ENCODE measurements at regions not wholly inside any gene's neighbourhood (a gene's known extent, or its start where the extent isn't known, plus 50 kb on each side); places are given as distances from the start of the nearest gene placed in this dataset.

DNA sequence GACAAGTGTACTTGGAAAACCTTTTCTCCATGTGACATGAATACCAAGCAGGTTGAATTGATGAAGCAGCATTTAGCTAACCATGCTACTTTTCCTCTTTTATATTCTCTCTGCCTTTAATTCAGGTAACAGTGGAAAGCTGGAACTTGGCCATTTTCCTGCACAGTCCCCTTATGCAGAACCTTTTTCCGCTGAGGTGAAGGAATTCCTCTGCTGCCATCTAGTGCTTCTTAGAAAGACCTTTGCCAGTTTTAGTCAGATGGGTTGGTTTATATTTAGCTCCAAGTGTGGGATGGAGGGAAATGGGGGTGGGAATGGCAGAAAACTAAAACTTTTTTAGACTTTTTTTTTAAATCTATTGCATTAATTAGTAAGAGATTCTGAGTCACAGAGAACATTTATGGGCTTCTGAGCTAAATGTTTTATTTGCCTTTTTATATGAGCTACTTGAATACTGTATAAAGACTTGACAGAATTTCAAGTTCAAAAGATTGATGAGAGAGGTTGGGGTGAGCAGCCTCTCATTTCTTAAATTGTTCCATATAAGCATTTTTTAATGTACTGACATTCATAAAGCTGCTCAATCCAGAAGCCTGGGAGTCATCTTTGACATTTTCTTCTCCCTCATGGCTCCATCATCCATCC lies 153.9 kb upstream of the ZC3H12C start:
- H3K27ac ChIP-seq: no peak overlapping the region
- H3K4me1 ChIP-seq: no peaks in the 10 kb centered on the region
- H3K4me3 ChIP-seq: no peak overlapping the region
- DNase-seq: peak; percentile 11
- TF ChIP-seq, protein P1, sequence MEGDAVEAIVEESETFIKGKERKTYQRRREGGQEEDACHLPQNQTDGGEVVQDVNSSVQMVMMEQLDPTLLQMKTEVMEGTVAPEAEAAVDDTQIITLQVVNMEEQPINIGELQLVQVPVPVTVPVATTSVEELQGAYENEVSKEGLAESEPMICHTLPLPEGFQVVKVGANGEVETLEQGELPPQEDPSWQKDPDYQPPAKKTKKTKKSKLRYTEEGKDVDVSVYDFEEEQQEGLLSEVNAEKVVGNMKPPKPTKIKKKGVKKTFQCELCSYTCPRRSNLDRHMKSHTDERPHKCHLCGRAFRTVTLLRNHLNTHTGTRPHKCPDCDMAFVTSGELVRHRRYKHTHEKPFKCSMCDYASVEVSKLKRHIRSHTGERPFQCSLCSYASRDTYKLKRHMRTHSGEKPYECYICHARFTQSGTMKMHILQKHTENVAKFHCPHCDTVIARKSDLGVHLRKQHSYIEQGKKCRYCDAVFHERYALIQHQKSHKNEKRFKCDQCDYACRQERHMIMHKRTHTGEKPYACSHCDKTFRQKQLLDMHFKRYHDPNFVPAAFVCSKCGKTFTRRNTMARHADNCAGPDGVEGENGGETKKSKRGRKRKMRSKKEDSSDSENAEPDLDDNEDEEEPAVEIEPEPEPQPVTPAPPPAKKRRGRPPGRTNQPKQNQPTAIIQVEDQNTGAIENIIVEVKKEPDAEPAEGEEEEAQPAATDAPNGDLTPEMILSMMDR (IDR thresholded peaks at IDR 0.05): peak in 4 of 5 experiments; percentile 39 to 48 (median 42)
- no peak for TF ChIP-seq EP300 (IDR thresholded peaks at IDR 0.05; ENCODE audit: low read depth)
- no peaks in the 10 kb centered on the region for H3K36me3 ChIP-seq
- in situ Hi-C loops (cut with MboI; ENCODE audit: low pct_ligation_motif_present in 1 of 4, low pct_unique_long_range_greater_than_20kb in 1 of 4, low sequenced_read_pairs in 3 of 4) (loop anchor here in 2 of 4 donors (25.0 kb wide), 2 partner anchors 248 to 1227 kb away; no protein-coding TSS in a partner anchor), intact Hi-C loops (cut with DNase I; ENCODE audit: low total_unique reads) (no loop called here)
- no peaks in the 10 kb centered on the region for H3K27me3 ChIP-seq
- WGBS, 2 donors (ENCODE audit: low coverage in 1 of 2): 0 to 4% methylated on average over 1 of the region's 1 CpG
- no peaks in the 10 kb centered on the region for H3K9me3 ChIP-seq

DNA sequence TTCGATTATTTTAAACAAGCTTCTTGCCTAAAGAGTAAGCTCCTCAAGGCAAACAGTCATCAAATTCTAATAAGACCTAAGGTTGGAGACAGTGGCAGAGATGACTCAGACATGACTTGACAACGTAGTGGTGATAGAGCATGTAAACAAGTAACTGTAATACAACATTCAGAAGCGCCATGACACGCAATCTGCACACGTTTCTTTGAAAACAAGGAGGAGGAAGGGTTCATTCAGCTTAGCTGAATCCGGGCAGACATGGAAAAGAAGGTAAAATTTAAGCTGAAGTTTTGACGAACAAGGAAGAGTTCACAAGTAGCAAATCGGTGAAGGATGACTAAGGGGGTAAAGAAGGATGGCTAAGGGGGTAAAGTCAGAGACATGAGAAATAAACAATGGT lies 152.4 kb upstream of the ZC3H12C start:
- no peaks in the 10 kb centered on the region for H3K27me3 ChIP-seq
- no peaks in the 10 kb centered on the region for H3K9me3 ChIP-seq
- intact Hi-C loops (cut with DNase I; ENCODE audit: low total_unique reads): no loop called here
- H3K4me1 ChIP-seq: peaks cover 0 to under 1% (median 0%) of the 10 kb centered on the region in 4 donors
- DNase-seq: no peak
- in situ Hi-C loops (cut with MboI; ENCODE audit: low pct_ligation_motif_present in 1 of 4, low pct_unique_long_range_greater_than_20kb in 1 of 4, low sequenced_read_pairs in 3 of 4): loop anchor here in 2 of 4 donors (25.0 kb wide), 2 partner anchors 246 to 1229 kb away; no protein-coding TSS in a partner anchor
- H3K36me3 ChIP-seq: no peaks in the 10 kb centered on the region
- WGBS, 2 donors (ENCODE audit: low coverage in 1 of 2): 69 to 79% methylated on average over 8 of the region's 8 CpGs
- H3K4me3 ChIP-seq: no peak overlapping the region
- no peak overlapping the region for H3K27ac ChIP-seq
- TF ChIP-seq POLR2A (IDR thresholded peaks at IDR 0.05): no peak
- TF ChIP-seq POLR2AphosphoS5 (IDR thresholded peaks at IDR 0.05): no peak
- no peak for TF ChIP-seq EP300 (IDR thresholded peaks at IDR 0.05; ENCODE audit: low read depth)
- TF ChIP-seq, protein P1 (IDR thresholded peaks at IDR 0.05): no peak

DNA sequence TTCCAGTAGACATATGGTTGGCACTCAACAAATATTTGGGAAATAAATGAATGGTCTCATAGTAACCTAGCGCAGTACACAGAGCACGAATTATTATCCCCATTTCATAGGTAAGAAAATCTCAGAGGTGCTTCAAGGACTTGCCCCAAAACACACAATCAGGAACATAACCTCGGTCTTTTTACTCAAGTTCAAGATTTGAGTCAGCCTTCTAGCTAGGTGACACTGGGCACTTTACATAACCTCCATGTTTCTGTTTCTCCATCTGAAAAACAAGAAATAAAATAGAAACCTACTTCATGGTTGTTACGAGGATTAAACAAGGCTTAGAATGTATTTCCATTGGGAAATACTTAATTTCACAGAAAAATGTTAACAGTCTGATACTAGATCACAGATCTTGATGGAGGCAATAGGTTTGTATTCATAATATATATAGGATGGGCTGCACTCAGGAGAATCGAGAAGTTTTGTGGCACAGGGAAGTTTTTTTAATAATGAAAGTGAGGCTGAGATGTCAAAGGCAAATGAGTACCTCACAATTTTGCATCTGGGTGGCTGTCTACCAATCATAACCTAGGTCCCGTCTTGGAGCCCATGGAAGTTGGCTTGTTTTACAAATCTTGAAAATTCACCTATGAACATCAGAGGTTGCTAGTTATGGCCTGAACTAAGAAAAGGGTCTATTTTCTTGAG lies 147.4 kb upstream of the ZC3H12C start:
- no peak overlapping the region for H3K27ac ChIP-seq

DNA sequence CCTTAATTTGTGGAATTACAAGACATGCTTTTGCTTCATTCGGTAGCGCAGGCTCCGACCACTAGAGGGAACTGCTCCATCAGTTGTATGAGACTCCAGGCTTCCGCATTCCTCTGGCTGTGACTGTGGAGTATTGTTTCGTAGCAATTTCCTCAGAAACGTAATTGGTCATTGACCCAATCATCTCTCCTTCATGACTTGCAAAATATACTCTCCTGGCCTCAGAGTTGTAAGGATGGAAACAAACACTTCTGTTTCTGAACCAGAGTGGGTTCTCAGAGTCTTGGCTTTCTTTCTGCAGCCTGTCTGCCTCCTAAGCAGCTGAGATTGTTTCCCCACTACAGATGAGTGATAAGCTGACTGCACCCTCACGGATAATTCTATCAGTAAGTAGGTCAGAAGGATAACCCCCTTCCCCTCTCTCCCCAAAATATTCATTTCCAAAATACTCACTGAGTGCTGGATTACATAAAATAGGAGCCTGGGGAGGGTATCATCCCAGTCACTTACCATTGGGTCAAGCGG lies 146.8 kb upstream of the ZC3H12C start:
- Histone ChIP-seq H3K27me3 (no peaks in the 10 kb centered on the region), H3K27ac (peak overlapping the region; percentile 33 to 56 (median 50)), H3K36me3 (no peaks in the 10 kb centered on the region), H3K4me3 (peak overlapping the region in 1 of 4 donors; percentile 23), H3K9me3 (no peaks in the 10 kb centered on the region), H3K4me1 (peaks cover 0 to 9% (median 5%) of the 10 kb centered on the region in 4 donors)
- TF ChIP-seq, protein P1 (IDR thresholded peaks at IDR 0.05): peak; percentile 86 to 96 (median 90)
- no peak for TF ChIP-seq EP300 (IDR thresholded peaks at IDR 0.05; ENCODE audit: low read depth)
- peak; percentile 25 to 66 (median 27) for TF ChIP-seq POLR2AphosphoS5 (IDR thresholded peaks at IDR 0.05)
- no peak for TF ChIP-seq POLR2A (IDR thresholded peaks at IDR 0.05)
- peak; percentile 88 for DNase-seq
- intact Hi-C loops (cut with DNase I; ENCODE audit: low total_unique reads): no loop called here
- in situ Hi-C loops (cut with MboI; ENCODE audit: low pct_ligation_motif_present in 1 of 4, low pct_unique_long_range_greater_than_20kb in 1 of 4, low sequenced_read_pairs in 3 of 4): loop anchor here in 2 of 4 donors (25.0 kb wide), 2 partner anchors 241 to 1234 kb away; no protein-coding TSS in a partner anchor
- WGBS, 2 donors (ENCODE audit: low coverage in 1 of 2): 13 to 40% methylated on average over 1 to 8 of the region's 8 CpGs

More for the DNA sequence above, 147.4 kb upstream of the ZC3H12C start:
- H3K36me3 ChIP-seq: no peaks in the 10 kb centered on the region
- no peaks in the 10 kb centered on the region for H3K27me3 ChIP-seq
- intact Hi-C loops (cut with DNase I; ENCODE audit: low total_unique reads) (no loop called here), in situ Hi-C loops (cut with MboI; ENCODE audit: low pct_ligation_motif_present in 1 of 4, low pct_unique_long_range_greater_than_20kb in 1 of 4, low sequenced_read_pairs in 3 of 4) (loop anchor here in 2 of 4 donors (25.0 kb wide), 2 partner anchors 242 to 1233 kb away; no protein-coding TSS in a partner anchor)
- H3K4me3 ChIP-seq: peak overlapping the region in 1 of 4 donors; percentile 23
- H3K9me3 ChIP-seq: no peaks in the 10 kb centered on the region
- WGBS, 2 donors (ENCODE audit: low coverage in 1 of 2): 55 to 57% methylated on average over 5 to 6 of the region's 6 CpGs
- no peak for DNase-seq
- H3K4me1 ChIP-seq: peaks cover 0 to 9% (median 5%) of the 10 kb centered on the region in 4 donors
- no peak for TF ChIP-seq POLR2AphosphoS5 (IDR thresholded peaks at IDR 0.05)
